ENCODE measurements at regions not wholly inside any gene's neighbourhood (a gene's known extent, or its start where the extent isn't known, plus 50 kb on each side); places are given as distances from the start of the nearest gene placed in this dataset.

GRCh38 chr4:13705521-13706041, 78.1 kb upstream of the BOD1L1 start:
- TF ChIP-seq CTCF (IDR thresholded peaks at IDR 0.05) (no peak), POLR2A (IDR thresholded peaks at IDR 0.05) (no peak)
